ENCODE measurements at regions not wholly inside any gene's neighbourhood (a gene's known extent, or its start where the extent isn't known, plus 50 kb on each side); places are given as distances from the start of the nearest gene placed in this dataset.

- TF ChIP-seq NR3C1 (IDR thresholded peaks at IDR 0.05) = no peak
Measured at GRCh38 chr5:16384222-16384621, 81.4 kb downstream of the ZNF622 start (continued).

- Histone ChIP-seq H3K4me1 (no peaks in the 10 kb centered on the region), H3K9me3 (no peaks in the 10 kb centered on the region), H3K4me3 (no peak overlapping the region), H3K4me2 (no peak overlapping the region), H3K27ac (no peak overlapping the region)
- WGBS (ENCODE audit: missing lambda C conversion rate) = 60% methylated on average over 2 of the region's 2 CpGs
- ChIA-PET POLR2A (interaction anchor here (0.6 kb wide), 1 partner anchor 127 kb away, joined by 8 read pairs; no protein-coding TSS in a partner anchor), CTCF (no interaction called here)
- no peak for TF ChIP-seq ZSCAN20 (CRISPR knock-in tag; IDR thresholded peaks at IDR 0.05)
- TF ChIP-seq, protein P1, sequence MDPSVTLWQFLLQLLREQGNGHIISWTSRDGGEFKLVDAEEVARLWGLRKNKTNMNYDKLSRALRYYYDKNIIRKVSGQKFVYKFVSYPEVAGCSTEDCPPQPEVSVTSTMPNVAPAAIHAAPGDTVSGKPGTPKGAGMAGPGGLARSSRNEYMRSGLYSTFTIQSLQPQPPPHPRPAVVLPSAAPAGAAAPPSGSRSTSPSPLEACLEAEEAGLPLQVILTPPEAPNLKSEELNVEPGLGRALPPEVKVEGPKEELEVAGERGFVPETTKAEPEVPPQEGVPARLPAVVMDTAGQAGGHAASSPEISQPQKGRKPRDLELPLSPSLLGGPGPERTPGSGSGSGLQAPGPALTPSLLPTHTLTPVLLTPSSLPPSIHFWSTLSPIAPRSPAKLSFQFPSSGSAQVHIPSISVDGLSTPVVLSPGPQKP (IDR thresholded peaks at IDR 0.05; ENCODE audit: low read depth, low read length) = no peak
- no peak for TF ChIP-seq ZC3H11A (IDR thresholded peaks at IDR 0.05)
- TF ChIP-seq CEBPB (IDR thresholded peaks at IDR 0.05) = no peak
- TF ChIP-seq FOSL2 (IDR thresholded peaks at IDR 0.05) = no peak
- no peak for TF ChIP-seq FOSL2 (CRISPR knock-in tag; IDR thresholded peaks at IDR 0.05)
- no peak for TF ChIP-seq KDM5A (IDR thresholded peaks at IDR 0.05)
- no peak for TF ChIP-seq NPAS2 (CRISPR knock-in tag; IDR thresholded peaks at IDR 0.05; ENCODE audit: borderline replicate concordance)
- no peak for TF ChIP-seq RARB (CRISPR knock-in tag; IDR thresholded peaks at IDR 0.05)
- FAIRE-seq (no peak), DNase-seq (ENCODE audit: low read depth in 1 of 2, low spot score in 1 of 2) (no peak), ATAC-seq (no peak)
Measured at GRCh38 chr5:16383544-16384052, 82.0 kb downstream of the ZNF622 start.

DNA sequence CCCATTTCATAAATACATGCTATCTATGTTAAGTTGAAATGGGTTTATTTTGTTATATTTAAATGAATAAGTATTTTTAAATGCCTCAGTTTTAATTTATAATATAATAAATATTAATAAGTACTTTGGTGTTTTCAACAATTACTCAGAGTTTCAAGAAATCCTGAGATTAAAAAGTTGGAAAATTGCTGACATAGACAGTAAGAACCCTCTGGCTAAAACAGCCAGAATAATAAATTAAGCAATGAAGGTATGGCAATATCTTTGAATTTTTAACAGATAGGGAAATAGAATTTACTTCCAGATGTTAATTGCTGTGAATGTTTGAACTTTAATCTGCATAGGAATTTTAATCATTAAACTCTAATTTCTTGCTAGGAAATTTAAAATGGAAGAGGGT is 83.6 kb downstream of the ZNF622 start:
- ATAC-seq (no peak), FAIRE-seq (no peak), DNase-seq (ENCODE audit: low read depth in 1 of 2, low spot score in 1 of 2) (no peak)
- no peaks in the 10 kb centered on the region for H3K9me3 ChIP-seq
- H3K27ac ChIP-seq = no peak overlapping the region
- H3K4me2 ChIP-seq = no peak overlapping the region
- H3K4me3 ChIP-seq = no peak overlapping the region
- H3K4me1 ChIP-seq = no peaks in the 10 kb centered on the region
- CTCF ChIA-PET = no interaction called here
- POLR2A ChIA-PET = no interaction called here
- peak; percentile 75 for TF ChIP-seq MAFK (IDR thresholded peaks at IDR 0.05; ENCODE audit: partially characterized antibody)
- TF ChIP-seq ESRRA (IDR thresholded peaks at IDR 0.05; ENCODE audit: borderline replicate concordance, low read length) = no peak

GRCh38 chr5:16378762-16379161 is 86.8 kb downstream of the ZNF622 start:
- CTCF ChIA-PET = interaction anchor here (0.6 kb wide), 1 partner anchor 1746 kb away, joined by 4 read pairs; no protein-coding TSS in a partner anchor
- Histone ChIP-seq H3K4me2 (no peak overlapping the region), H3K9me3 (no peaks in the 10 kb centered on the region), H3K4me3 (no peak overlapping the region), H3K27ac (no peak overlapping the region), H3K4me1 (no peaks in the 10 kb centered on the region)
- no peak for ATAC-seq
- 0% methylated on average over 3 of the region's 3 CpGs for WGBS (ENCODE audit: missing lambda C conversion rate)
- no peak for DNase-seq (ENCODE audit: low read depth in 1 of 2, low spot score in 1 of 2)
- FAIRE-seq = no peak
- TF ChIP-seq, protein P2, sequence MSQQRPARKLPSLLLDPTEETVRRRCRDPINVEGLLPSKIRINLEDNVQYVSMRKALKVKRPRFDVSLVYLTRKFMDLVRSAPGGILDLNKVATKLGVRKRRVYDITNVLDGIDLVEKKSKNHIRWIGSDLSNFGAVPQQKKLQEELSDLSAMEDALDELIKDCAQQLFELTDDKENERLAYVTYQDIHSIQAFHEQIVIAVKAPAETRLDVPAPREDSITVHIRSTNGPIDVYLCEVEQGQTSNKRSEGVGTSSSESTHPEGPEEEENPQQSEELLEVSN (IDR thresholded peaks at IDR 0.05; ENCODE audit: borderline replicate concordance, low read depth) = no peak
- TF ChIP-seq SMC3 (IDR thresholded peaks at IDR 0.05) (no peak), JUN (IDR thresholded peaks at IDR 0.05) (no peak), MYC (IDR thresholded peaks at IDR 0.05; ENCODE audit: borderline replicate concordance, low read length) (no peak), BCL3 (IDR thresholded peaks at IDR 0.05) (no peak), PHF8 (IDR thresholded peaks at IDR 0.05; ENCODE audit: borderline replicate concordance, low read depth) (no peak), POLR2AphosphoS2 (conservative IDR thresholded peaks at IDR 0.05; ENCODE audit: low read length) (no peak), TFCP2L1 (CRISPR knock-in tag; IDR thresholded peaks at IDR 0.05) (no peak), HDAC2 (IDR thresholded peaks at IDR 0.05) (no peak), HOXB5 (CRISPR knock-in tag; IDR thresholded peaks at IDR 0.05) (no peak), CBX8 (IDR thresholded peaks at IDR 0.05) (no peak), RCOR1 (IDR thresholded peaks at IDR 0.05; ENCODE audit: low read depth, low read length) (no peak), RFX5 (IDR thresholded peaks at IDR 0.05) (no peak), EHF (CRISPR knock-in tag; IDR thresholded peaks at IDR 0.05) (no peak), MAFK (IDR thresholded peaks at IDR 0.05; ENCODE audit: partially characterized antibody) (no peak), TP53 (CRISPR knock-in tag; IDR thresholded peaks at IDR 0.05) (no peak), SREBF2 (IDR thresholded peaks at IDR 0.05) (no peak), MAX (IDR thresholded peaks at IDR 0.05) (no peak)
- TF ChIP-seq, protein P3, sequence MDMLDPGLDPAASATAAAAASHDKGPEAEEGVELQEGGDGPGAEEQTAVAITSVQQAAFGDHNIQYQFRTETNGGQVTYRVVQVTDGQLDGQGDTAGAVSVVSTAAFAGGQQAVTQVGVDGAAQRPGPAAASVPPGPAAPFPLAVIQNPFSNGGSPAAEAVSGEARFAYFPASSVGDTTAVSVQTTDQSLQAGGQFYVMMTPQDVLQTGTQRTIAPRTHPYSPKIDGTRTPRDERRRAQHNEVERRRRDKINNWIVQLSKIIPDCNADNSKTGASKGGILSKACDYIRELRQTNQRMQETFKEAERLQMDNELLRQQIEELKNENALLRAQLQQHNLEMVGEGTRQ (IDR thresholded peaks at IDR 0.05) = no peak
- POLR2A ChIA-PET = no interaction called here
